NCI-H774 (cell line): ENCODE measurements at regions not wholly inside any gene's neighbourhood (a gene's known extent, or its start where the extent isn't known, plus 50 kb on each side); places are given as distances from the start of the nearest gene placed in this dataset.

Experiments used
- DNase-seq: peaks from one replicate; lab custom pipeline; 2025; lab: John Stamatoyannopoulos, UW

DNA sequence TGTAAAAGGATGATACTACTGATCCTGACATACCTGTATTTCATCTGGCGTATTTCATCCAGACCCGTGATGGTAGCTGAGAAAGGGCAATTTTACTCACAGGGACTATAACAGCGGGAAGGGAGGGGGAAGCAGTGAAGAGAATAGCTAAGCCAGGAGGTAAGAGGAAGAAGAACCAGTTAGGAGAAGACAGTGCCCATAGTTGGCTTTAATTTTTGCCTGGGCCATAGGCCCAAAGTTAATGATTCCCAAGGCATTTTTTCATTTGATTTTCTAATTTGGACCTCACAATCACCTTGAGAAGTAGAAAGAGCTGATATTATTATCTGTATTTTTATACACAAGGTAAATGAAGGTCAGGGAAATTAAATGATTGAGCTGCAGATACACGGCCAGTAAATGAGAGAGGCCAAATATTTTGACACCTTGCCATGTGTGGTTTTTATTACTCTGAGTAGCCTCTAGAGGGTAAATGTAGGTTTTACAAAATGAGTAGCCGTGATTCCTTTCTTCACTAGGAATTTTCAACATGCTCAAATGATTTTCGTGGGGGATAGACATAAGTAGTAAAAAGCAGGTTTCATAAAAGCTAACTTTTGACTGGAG, 382.2 kb downstream of the FUT8 start:
- no peak for DNase-seq

DNA sequence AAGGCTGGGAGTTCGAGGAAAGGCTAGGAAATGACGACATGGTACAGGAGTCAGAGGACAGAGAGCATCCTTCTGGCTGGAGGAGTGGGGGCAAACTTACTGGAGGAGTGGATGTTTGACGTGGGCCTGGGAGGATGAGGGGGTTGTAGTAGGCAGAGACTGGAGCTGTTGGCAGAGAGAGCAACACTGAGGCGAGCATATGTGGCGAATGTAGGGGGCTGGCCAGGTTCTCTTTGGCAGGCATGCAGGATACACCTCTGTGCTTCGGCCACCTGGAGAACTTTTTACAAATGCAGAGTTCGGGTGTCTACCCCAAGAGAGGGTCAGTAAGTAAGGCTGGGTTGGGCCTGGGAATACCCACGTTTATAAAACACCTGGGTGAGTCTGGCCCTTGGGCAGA, 385.7 kb downstream of the FUT8 start:
- no peak for DNase-seq

DNA sequence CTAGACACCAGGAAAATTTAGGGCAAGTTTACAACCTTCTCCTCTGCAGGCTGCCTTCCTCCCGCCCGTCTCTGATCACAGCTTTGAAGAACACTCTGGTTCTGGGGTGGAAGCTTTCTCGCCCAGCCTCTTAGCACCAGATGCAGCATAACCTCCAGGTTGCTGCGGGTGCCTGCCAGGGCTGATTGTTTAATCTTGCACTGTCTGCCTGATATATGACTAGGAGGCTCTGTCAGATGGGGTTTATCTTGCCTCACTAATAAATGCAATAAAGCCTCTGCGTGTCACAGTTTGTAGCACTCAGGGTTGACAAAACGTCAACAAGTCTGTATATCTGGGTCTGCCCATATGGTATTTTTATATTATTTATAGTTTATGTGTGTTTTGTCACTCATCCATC, 388.2 kb downstream of the FUT8 start:
- DNase-seq = no peak

DNA sequence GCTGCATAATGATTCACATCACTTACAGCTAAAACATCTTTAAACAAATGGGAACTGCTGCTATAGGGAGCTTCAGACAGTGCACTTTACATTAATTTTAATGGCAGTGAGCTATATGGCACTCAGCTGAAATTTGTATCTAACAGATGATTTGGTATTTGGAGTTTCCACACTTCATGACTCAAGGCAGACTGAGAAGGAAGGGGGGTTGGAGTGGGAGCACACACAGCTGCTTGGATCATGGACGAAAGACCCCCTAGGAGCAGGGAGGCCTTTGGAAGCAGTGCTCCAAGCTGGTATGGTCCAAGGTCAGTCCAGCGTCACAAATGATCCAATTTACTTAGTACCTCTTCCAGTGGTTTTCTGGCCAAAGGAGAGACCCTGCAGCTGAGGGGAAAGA, 389.7 kb downstream of the FUT8 start:
- no peak for DNase-seq

DNA sequence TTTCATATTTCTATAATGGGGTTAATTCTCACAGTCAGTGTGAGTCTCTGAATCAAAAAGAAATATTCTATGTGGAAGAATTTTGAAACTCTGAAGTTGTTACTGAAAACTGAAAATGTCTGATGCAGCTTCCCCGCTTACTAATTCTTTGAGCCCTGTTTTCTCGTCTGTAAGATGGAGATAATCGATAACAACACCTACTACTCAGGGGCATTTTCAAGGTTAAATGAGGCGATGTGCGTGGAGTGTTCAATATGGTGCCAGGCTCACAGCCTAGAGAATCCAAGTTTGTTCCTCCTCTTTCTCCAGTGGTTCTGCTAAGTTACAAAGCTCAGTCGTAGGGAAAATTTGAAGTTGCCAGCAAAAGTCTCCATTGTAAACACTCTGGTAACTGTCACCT, 391.4 kb downstream of the FUT8 start:
- DNase-seq = no peak

DNA sequence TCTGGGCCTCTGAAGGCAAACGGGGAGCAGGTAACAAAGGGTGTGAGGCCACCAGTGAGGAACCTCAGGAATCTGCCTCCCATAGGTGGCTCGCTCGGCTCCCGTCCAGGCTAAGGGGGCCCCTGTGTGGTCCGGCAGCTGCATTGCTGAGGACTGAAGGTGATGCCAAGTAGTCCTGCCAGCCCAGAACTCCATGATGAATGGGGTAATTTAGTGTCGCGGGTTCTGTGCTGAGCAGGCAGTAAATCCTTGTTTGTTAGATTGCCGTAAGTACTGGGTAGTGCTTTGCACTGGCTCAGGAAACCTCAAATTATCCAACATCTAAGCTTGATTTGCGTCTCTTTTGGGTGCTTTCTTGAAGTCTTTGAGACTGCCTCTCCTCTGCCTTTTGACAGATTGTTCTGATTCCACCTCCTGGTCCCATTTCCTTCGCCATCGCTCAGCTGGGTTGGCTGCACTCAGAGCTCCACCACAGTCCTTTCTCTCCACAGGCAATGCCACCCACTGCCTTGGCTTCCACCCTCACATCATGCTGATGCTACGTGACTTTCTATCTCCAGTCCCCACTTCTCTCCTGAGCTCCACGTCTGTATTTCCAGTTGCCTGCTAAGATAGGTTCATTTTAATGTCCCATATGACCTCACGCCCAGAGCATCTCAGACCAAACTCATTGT, 392.0 kb downstream of the FUT8 start:
- no peak for DNase-seq

DNA sequence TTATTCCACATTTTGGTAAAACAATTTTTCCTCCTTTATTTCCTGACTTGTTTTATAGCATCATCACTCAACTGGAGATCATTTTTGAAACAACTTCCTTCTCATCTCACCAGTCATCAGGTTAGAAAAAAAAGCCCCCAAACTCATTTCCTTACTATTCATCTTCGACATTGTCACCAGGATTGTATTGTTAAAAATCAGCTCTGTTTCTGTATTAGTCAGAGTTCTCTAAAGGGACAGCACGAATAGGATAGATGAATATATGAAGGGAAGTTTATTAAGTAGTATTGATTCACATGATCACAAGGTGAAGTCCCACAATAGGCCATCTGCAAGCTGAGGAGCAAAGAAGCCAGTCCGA, 392.6 kb downstream of the FUT8 start:
- no peak for DNase-seq

DNA sequence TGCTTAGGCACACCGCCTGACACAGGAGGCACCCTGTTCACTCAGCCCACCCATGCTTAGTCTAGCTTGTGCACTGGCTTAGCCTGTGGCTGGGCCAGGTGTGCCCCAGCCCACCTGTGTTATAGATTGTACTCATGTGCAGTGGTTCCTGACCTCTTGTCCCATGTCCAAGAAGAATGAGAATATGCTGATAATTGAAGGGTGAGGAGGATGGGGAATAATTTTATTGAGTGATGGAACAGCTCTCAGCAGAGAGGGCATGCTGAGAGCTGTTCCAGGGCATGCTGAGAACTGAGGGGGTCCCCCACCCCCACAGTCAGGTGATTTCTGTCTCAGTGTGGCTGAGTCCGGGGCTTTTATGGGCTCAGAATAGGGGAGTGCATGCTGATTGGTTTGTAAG, 395.9 kb downstream of the FUT8 start:
- no peak for DNase-seq

DNA sequence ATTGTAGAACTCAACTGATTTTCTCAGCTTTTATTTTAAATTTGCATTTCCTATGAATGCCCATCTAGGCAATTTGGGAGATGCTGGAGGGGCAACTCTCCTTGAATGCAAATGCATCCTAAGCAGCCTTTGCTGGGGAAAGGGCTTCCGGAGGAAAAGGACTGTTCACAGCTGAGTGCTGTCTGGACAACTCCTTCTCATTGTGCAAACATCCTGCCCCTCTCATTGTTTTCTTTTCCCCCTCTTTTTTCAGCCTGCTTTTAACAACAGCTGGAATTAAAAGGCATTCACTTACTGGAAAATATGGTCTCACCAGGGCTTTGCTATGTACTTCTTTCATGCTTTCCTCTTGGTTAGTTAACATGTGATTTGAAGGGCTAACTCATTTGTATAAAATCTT, 397.8 kb downstream of the FUT8 start:
- DNase-seq = no peak

DNA sequence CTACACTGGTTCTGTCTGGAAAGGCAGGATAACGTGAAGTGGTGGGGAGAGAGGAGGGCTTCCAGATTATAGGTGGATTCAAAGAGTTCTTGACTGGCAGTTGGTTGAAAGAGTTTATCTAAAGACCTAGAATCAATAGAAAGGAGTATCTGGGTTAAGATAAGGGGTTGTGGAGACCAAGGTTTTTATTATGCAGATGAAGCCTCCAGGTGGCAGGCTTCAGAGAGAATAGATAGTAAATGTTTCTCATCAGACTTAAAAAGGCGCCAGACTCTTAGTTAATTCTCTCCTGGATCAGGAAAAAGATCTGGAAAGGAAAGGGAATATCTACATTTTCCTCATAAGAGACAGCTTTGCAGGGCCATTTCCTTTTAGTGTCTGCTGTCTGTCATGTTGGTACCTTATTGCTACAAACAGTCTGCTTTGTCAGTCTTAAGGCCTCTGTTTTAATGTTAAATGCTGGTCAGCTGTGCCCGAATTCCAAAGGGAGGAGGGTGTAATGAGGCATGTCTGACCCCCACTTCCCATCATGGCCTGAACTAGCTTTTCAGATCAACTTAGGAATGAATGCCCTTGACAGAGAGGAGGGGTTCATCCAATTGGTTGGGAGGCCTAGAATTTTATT, 401.3 kb downstream of the FUT8 start:
- DNase-seq = no peak

DNA sequence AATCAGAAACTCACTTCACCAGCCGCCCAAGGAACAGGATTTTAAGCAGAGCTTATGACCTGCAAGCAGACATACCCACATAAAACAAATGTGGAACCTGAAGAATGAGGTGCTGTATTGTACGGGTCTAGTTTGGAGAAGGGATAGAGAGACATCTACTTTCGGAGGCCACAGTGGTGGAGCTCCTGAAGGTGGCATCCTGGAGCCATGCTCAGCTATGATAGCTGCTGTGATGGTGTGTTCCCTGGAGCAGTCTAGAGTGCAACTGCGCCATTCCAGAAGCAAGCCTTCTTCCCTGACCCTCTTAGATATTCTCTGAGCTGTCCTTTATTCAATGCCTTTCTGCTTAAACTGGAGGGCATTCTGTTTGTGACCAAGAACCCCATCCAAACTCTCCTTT, 402.6 kb downstream of the FUT8 start:
- DNase-seq = no peak

DNA sequence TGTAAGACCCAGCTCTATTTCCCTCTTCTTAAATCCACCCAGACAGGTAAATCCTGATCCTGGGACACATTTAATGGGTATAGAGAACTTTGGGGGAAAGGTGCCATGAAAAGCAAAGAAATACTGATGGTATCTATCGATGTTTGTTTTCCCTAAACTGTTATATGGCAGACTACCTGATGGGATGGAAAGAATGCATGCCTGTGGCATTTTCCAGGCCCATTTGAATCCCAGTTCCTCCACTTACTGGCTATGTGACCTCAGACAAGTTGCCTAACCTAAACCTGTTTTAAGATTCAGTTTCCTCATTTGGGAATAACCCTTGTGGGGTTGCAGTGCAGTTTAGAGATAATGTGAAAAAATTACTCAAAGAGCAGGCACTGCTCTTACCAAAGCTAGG, 404.5 kb downstream of the FUT8 start:
- DNase-seq = no peak

DNA sequence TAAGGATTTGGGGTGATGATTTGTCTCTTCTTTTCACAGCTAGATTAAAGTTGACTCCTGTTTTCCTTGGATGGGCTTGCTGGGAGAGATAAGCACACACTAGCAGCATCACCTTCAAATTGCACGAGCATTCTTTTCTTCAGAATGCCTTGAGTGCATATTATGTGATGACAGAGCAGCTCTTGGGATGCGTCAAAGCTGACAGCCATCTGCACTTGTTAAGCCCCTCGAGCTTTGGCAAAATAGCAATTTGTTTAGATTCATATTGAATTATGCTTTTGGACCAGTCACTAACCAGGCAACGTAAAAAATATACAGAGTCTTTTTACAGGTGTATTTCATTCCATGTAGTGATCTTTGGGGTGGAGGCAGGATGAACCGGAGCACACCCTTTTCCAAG, 407.0 kb downstream of the FUT8 start:
- DNase-seq = no peak

DNA sequence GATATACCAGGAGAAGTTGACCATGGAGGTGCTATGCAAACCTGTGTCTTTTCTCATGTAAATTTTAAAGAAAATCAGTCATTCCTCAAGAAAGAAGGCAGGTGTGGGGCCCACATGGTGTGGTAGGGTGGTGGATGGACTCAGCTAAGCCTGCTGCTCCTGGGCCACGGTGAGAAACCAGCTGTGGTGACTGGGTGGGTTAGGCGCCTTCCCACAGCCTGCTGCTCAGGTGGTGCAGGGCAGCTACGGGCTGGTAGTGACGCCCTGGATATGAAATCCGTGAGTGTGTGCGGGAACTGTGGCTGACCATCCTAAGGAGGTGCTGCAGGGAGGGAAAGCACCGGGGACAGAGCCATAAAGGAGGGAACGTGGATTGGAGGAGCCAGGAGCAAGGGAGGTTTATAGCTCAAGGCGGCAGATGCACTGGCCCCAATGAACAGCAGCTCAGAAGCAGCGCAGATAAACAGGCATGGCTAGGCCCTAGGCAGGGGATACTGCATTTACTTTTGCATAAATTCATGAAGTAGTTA, 408.8 kb downstream of the FUT8 start:
- DNase-seq = no peak

DNA sequence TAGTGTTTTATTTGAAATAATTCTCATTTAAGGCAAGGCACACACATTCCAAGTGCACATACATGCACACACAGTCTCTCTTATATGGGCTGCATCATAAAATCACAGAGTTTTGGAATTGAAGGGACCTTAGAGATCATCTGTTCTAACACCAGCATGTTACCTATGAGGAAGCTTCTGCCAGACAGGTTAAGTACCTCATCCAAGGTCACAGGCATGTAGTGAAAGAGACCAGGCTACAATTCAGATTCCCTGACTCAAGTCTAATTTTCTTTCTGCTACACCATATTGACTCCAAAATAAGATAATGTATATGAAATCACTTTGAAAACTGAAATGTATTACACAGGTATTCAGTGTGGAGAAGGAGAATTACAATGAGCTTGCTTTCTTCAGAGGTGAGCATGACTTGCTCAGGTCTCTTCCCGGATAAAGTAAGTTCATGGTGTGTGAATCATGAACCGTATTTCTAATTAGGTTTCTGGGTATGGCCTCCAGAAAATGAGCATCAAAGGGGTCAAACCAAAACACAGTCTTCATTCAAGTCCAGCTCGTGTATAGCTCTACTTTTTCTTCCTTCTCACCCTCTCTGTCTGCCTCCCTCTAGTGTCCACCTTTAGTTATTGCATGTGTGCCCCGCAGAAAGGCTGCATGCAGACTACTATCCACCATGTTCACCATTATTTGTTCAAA, 411.9 kb downstream of the FUT8 start:
- peak; percentile 24 for DNase-seq

DNA sequence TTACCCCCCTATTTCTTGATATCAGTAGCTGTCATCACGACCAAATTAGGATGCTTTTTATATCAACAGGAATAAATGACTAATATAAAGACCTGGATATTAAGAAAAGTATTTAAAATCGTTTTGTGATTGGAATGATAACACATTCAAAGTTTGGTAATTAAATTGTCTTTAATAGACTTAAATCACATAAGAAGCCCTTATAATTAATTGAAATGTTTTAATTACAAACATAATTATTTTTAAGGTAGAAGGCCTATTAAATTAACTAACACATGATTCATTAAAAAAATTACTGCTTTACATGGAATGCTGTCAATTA, 412.4 kb downstream of the FUT8 start:
- DNase-seq = no peak

DNA sequence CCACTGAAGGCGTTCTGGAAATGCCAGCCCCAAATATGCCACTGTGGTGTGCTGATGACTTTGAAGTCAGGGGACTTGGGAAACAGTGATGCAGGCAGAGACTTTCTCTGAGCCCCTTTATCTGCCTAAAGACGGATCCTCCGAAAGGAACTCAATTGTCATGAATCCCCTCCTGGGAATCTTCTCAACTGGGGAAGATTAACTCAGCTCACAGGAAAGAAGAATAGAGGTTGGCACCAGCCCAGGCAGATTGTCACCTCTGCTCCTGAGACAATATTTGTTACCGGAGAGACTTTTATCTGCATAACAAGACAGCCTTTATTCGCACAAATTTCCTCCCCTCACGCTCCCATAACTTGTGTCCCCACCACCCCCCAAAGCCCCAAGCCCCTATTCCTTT, 414.4 kb downstream of the FUT8 start:
- DNase-seq = no peak

DNA sequence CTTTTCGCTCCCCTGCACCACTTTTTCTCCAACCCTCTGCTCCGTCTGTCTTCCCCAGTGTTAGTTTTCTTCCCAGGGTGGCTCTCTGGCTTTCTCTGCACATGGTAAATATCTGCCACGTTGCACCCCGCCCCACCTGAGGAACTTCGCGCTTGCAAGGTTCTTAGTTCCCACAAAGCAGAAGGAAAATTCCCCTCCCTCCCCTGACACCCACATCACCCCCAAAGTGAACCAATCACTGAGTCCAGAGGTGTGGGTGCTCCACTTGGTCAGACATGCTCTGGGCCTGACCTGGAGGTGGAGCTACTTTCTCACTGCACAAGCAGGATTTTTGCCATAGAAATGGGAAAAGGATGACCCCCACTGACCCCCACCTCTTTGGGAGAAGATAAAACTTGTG, 415.0 kb downstream of the FUT8 start:
- no peak for DNase-seq

DNA sequence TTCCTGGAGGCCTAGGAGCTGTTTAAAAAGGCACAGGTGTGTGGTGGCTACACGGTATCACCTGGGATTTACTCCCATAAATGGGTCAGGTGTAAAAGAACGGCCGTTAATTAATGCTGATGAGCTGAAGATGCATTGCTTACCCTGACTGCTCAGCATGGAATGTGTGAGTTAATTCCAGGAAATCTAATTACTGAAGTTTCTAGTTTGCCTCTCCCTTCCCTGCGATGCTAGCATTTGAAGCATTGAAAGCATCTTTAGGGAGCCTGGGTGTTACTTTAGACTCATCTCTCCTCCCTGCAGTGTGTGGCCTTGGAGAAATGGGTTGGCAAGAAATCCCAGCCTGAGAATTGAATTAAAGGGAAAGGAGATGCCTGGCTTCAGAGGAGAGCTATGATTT, 415.9 kb downstream of the FUT8 start:
- DNase-seq = no peak

DNA sequence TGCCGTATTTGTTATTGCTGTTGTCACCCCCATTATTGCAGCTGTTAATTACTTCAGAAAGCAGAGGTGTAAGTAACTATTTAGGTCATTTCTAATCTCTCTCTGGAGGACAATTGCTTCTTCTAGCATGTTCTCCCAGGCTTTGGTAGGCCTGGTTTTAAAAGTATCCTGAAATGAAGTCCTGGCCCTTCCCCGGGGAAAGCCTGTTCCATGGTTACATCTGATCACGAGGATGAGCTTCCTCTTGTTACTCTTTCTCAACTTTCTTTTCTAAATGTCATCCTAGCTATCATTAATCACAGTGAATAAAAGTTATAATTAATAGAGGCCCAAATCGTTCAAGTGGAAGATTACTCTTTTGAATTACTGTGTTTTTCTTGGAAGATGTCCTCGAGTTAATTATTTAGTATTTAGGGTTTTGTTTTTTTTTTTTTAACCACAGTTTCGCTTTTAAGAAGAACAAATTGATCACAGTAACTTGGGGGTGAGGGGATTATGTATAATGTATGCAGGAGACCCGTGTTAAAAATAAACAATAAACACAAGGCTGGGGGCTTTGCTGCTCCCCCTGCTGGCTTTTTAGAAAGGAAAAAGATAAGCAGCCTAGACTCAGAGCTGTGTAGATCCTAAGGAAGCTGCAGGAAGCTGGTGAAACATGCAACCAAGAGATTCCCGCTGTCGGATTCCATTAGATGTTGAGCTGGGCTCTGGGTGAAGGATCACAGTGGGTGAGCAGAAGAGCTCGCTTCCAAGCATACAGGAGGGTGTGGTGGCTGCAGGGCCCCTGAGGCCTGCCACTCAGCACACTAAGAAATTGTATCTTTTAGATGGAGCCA, 420.1 kb downstream of the FUT8 start:
- no peak for DNase-seq

DNA sequence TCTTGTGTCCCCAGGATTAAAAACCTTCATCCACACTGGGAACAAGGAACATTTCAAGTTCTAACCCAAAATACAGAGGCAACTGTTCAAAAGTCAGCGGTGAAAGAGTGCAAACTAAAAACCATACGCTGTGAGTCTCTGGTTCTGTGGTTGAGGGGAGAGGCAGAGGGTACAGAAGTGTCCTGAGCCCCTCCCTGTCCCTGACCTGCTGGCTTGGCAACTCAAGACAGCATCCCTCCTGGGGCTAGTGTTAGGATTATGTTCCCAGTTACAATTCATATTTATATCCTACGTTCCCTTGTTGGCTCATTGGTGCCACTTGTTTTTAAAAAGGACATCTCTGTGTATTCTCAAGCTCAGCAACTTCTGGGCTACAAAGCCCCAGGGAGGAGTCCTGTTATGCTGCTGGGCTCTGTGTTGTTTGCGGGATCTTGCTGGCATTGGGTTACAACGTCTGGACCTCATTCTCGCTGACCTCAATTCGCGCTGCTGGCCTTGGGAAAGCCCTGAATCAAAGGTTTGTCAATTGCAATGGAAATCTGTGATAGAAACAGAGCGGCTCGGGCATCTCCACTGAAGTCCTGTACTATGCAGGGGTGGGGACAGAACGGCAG, 420.8 kb downstream of the FUT8 start:
- no peak for DNase-seq

DNA sequence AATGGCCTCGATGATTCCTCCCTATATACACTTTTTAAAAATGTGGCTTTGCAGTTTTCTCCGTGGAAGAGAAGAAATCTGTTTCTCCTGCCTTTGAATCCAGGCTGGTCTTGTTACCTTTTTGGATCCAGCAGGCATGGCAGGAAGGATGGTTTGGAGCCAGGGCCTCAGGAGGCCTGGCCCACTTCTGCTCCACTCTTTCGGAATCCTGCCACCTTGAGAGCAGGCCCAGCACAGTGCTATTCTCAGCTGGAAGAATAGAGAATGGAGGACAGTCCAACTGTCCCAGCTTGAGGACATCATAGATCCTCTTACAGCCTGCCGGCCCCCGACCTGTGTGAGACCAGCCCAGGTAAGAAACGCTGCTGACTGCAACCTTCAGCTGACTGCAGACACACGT, 421.5 kb downstream of the FUT8 start:
- no peak for DNase-seq
